Heart right ventricle (tissue), 16 donors: ENCODE measurements at regions not wholly inside any gene's neighbourhood (a gene's known extent, or its start where the extent isn't known, plus 50 kb on each side); places are given as distances from the start of the nearest gene placed in this dataset.

Experiments used
- ATAC-seq, 8 donors: fragments of 200-7000 bp; cut with Tn5 transposase; one replicate each; pipeline ENCODE4 v1.9.1; 2020; ENCODE audit warnings: mild to moderate bottlenecking in 8 of 8, moderate library complexity in 8 of 8, moderate number of reproducible peaks in 1 of 8
- DNase-seq, 2 donors: peaks; one replicate each; pipeline ENCODE4 v3.0.0-alpha.2; 2020
- H3K27ac ChIP-seq, 10 donors: fragments of 200-600 bp; sonication (generic) in 2 of 10; one replicate each; pipeline versions ENCODE4 v1.5.0 to v1.8.0; 2020 to 2022; ENCODE audit warnings: mild to moderate bottlenecking in 3 of 10
- H3K27me3 ChIP-seq, 7 donors: fragments of 200-600 bp; one replicate each; pipeline ENCODE4 v1.8.0; 2021 to 2022; ENCODE audit warnings: mild to moderate bottlenecking in 2 of 7
- H3K36me3 ChIP-seq, 9 donors: fragments of 200-600 bp; sonication (generic) in 1 of 9; one replicate each; pipeline versions ENCODE4 v1.5.0 to v1.8.0; 2020 to 2022; ENCODE audit warnings: mild to moderate bottlenecking in 2 of 9
- H3K4me1 ChIP-seq, 9 donors: fragments of 200-600 bp; sonication (generic) in 1 of 9; one replicate each; pipeline versions ENCODE4 v1.5.0 to v1.8.0; 2020 to 2022; ENCODE audit warnings: mild to moderate bottlenecking in 4 of 9
- H3K4me3 ChIP-seq, 10 donors: fragments of 200-600 bp; sonication (generic) in 2 of 10; one replicate each; pipeline versions ENCODE4 v1.5.0 to v1.8.0; 2020 to 2022; ENCODE audit warnings: mild to moderate bottlenecking in 7 of 10, moderate library complexity in 2 of 10
- H3K9me3 ChIP-seq, 11 donors: fragments of 200-600 bp in 10 of 11; sonication (generic) in 2 of 11; one replicate each; pipeline versions ENCODE4 v1.5.0 to v1.8.0; 2013 to 2022; ENCODE audit warnings: mild to moderate bottlenecking in 2 of 11, control low read depth in 1 of 11, moderate library complexity in 1 of 11
- CTCF ChIP-seq, 9 donors: fragments of 200-600 bp; sonication (generic) in 2 of 9; IDR thresholded peaks; one replicate each; pipeline versions ENCODE4 v1.5.0 to v1.8.0; 2021 to 2022; ENCODE audit warnings: antibody characterized with exemption in 9 of 9, mild to moderate bottlenecking in 5 of 9, moderate library complexity in 1 of 9
- WGBS, 2 donors: extraction: QIAGEN DNeasy Blood & Tissue Kit; methylation state at CpG; one replicate each; pipeline ENCODE4 v1.1.7; 2013; ENCODE audit warnings: inconsistent platforms in 1 of 2; 5-methylcytosine and 5-hydroxymethylcytosine counted together
- intact Hi-C, 10 donors: fragments of 100-400 bp; cut with DNase I; formaldehyde crosslinking; loops; one replicate each; pipeline versions ENCODE4 v1.11.1 to v1.14.2; 2022
- donor health status: Arrhythmogenic right ventricular cardiomyopathy.
- donor health status: ischemic (EF 13 %, LVEDD 7.1; RV severe dilation, severe dysfunction).
- donor health status: healthy with polysubstance abuse.
- donor health status: DM: no; HTN: yes; CAD: no.
- donor health status: DM: no; HTN: no; CAD: no.
- donor health status: ischemic (EF 25% LVEDD 6.9; RV normal size, moderate dysfunction).
- donor health status: ischemic (EF 25% LVEDD 5.7; RV mildly dilated, moderate dysfunction).
- donor health status: healthy.
- donor health status: DM: yes; HTN: yes; CAD: no.
- donor health status: Ischemic cardiomyopathy.
- donor health status: ischemic (EF 35%, LVEDD 5.7; RV mildly dilated, moderate dysfunction).
- donor health status: nonischemic (EF 11% LVEDD 7.7; RV severe dilation, severe dysfunction).
- donor health status: DM: yes; HTN: yes; CAD: no.
- donor health status: PGD.
- donor health status: ischemic (EF 29% LVEDD 5.4; RV normal size, mild dysfunction).
- donor health status: nonischemic (EF 23%, LVEDD 6.1; RV moderate dilation, normal function).

DNA sequence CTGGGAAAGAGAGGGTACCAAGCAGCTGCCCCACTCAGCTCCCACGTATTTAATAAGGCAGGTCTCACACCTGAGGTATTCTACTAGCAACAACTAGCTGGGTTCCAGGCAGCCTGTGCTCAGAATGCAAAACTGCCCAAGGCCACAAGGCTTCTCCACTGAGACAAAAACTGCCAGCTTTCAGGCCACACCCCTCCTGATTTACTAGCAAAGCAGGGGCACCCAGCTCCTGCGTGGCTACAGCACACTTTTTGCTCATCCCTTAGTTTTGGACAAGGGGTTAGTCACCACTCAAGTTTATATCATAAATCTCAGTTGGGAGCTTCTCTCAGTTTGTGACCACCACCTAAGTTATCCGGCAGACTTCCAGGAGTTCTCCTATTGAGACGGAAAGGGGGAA, 494.6 kb downstream of the CDH11 start:
- TF ChIP-seq CTCF (IDR thresholded peaks at IDR 0.05), result no peak
- intact Hi-C loops, result no loop called here
- Histone ChIP-seq H3K9me3 (peaks cover 0 to 17% (median 0%) of the 10 kb centered on the region in 11 donors), H3K4me3 (no peak overlapping the region), H3K27me3 (no peaks in the 10 kb centered on the region), H3K36me3 (no peaks in the 10 kb centered on the region), H3K4me1 (no peaks in the 10 kb centered on the region), H3K27ac (no peak overlapping the region)
- no peak for DNase-seq
- no peak for ATAC-seq
- WGBS, 2 donors, result 75 to 80% methylated on average over 4 of the region's 4 CpGs

DNA sequence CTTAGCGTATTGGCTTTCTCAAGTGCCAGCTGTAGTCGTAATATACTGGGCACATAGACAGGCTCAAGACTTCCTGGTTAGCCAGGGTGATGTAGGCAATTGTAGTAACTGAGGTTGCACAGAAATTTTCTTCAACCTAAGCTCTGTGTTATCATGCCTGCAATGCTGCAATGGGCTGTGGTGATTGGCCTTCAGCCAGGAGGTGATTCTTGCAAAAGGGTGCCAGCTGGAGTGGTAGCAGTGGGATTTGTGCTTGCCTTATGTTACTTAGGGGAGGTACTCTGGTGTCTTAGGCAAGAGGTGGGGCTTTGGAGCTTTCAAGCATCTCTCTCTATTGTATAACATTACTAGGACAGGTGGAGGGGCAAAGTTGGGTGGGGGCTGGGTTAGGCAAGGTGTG, 495.1 kb downstream of the CDH11 start:
- no peaks in the 10 kb centered on the region for H3K27me3 ChIP-seq
- no peak for ATAC-seq
- no peak for DNase-seq
- intact Hi-C loops, result no loop called here
- 92 to 95% methylated on average over 2 of the region's 2 CpGs for WGBS, 2 donors
- no peak overlapping the region for H3K4me3 ChIP-seq
- peaks cover 0 to 17% (median 0%) of the 10 kb centered on the region in 11 donors for H3K9me3 ChIP-seq
- H3K4me1 ChIP-seq, result no peaks in the 10 kb centered on the region
- no peak for TF ChIP-seq CTCF (IDR thresholded peaks at IDR 0.05)
- no peak overlapping the region for H3K27ac ChIP-seq
- H3K36me3 ChIP-seq, result no peaks in the 10 kb centered on the region

GRCh38 chr16:64621616-64622015, 500.2 kb downstream of the CDH11 start:
- H3K27me3 ChIP-seq, result no peaks in the 10 kb centered on the region
- no peak overlapping the region for H3K4me3 ChIP-seq
- H3K36me3 ChIP-seq, result no peaks in the 10 kb centered on the region
- ATAC-seq (no peak), DNase-seq (no peak)
- H3K9me3 ChIP-seq, result peaks cover 0 to 17% (median 0%) of the 10 kb centered on the region in 11 donors
- no peak overlapping the region for H3K27ac ChIP-seq
- intact Hi-C loops, result no loop called here
- no peaks in the 10 kb centered on the region for H3K4me1 ChIP-seq
- no peak for TF ChIP-seq CTCF (IDR thresholded peaks at IDR 0.05)
- 63 to 69% methylated on average over 1 of the region's 1 CpG for WGBS, 2 donors

- Histone ChIP-seq H3K27me3 (no peaks in the 10 kb centered on the region), H3K4me3 (no peak overlapping the region), H3K36me3 (no peaks in the 10 kb centered on the region), H3K27ac (no peak overlapping the region), H3K9me3 (peaks cover 0 to 3% (median 0%) of the 10 kb centered on the region in 11 donors), H3K4me1 (no peaks in the 10 kb centered on the region)
- ATAC-seq, result no peak
- DNase-seq, result no peak
- TF ChIP-seq CTCF (IDR thresholded peaks at IDR 0.05), result no peak
- WGBS, 2 donors, result 86 to 88% methylated on average over 1 of the region's 1 CpG
- intact Hi-C loops, result no loop called here
Measured at GRCh38 chr16:64617836-64618476, 503.9 kb downstream of the CDH11 start.
